GM15510 (cell line): ENCODE measurements at regions not wholly inside any gene's neighbourhood (a gene's known extent, or its start where the extent isn't known, plus 50 kb on each side); places are given as distances from the start of the nearest gene placed in this dataset.

Experiments used
- POLR2A ChIP-seq: IDR thresholded peaks from 3 replicates; pipeline ENCODE4 v1.6.1; 2011; ENCODE audit warnings: borderline replicate concordance; ENCODE audit not compliant: insufficient read length; ENCODE audit errors: extremely low read depth

DNA sequence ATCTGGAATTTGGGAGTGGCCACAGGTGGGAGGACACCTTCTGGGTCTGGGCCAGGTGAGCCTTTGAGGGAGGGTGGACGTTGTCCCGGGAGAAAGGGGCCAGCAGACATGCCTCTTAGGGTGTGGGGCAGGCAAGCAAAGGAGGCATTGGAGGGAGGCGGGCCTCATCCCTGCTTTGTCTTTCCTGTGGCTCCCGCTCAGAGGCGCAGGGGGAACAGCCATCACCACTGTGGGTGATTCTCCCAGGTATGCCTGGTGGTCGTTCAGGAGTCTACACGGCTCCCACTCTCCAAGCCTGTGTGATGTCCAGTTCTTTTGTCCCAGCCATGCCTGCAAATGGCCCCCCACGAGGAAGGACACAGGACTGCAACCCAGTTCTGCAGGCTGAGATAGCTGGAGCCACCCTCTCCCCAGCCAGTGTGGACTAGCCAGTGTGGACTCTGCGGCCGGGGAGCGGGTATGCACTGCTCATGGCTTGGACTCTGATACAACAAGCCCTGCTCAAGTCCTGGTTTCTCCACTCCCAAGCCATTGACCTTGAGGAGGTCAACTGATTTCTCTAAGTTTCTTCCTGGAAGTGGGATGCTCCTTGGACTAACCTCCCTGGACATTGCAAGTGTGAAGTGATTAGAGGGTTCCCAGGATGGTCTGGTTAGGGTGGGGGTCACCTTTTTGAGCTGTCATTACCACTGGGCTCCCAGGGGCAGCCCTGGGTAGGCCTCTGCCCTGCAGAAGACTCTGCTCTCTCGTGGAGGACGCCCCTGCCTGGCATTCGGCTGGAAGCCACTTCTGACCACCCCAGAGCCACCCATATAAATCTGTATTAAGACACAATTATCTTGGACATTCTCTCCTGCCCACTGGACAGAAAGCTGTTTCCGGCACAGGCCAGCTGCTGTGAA is 1151.2 kb downstream of the BRD1 start:
- TF ChIP-seq POLR2A = no peak

- TF ChIP-seq POLR2A = no peak
These were observed 1151.9 kb downstream of the BRD1 start for GRCh38 chr22:48675830-48676145.

DNA sequence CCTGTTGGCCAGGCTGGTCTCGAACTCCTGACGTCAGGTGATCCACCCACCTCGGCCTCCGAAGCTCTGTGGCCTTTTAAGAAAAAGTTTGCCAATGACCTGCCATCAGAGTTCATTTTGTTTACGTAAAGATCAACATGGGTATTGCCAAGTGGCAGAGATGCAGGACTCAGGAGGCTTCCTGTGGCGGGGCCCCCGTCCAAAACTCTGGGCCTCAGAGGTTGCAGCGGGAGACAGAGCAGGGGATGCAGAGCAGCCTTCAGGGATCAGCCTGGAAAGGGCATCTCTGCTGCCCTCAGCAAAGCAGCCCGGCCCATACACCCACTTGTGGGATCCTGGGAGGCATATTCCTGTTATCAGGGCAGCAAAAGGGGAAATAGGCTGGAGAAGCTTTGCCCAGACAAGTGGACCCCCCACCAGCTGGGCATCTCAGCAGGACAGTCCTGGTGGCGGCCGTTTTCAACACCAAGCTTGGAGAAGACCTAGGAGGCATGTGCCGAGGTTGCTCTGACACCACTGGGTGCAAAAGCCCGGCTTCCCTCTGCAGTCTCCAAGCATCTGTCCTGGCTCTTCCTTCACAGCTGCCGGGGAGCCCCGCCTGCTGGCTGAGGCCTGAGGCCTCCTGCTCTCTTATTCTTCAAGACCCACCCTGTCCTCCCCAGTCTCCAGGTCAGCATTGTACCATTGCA is 1152.4 kb downstream of the BRD1 start:
- TF ChIP-seq POLR2A = no peak

- no peak for TF ChIP-seq POLR2A
These were observed 1153.7 kb downstream of the BRD1 start for GRCh38 chr22:48673806-48674500.

DNA sequence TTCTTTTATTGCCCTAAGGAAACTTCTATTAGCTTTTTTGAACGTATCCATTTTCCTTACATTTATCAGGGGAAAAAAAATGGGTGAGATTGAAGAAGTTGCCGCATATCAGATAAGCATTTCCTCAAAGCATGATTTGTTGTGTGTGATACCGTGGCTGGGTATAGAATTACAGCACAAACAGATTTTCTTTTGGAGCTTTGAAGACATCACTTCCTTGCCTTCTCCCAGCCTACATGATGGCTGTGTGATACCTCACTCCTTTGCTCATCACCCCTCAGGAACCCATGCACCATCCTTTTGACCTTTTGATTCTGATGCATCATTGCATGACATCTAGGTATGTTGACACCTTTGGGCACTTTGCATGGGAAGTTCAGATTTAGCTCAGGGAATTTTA is 1155.3 kb downstream of the BRD1 start:
- TF ChIP-seq POLR2A = no peak

GRCh38 chr22:48670731-48671130 is 1156.9 kb downstream of the BRD1 start:
- TF ChIP-seq POLR2A = no peak

- TF ChIP-seq POLR2A = no peak
These were observed 1157.5 kb downstream of the BRD1 start for GRCh38 chr22:48669986-48670716.

- no peak for TF ChIP-seq POLR2A
These were observed 1158.4 kb downstream of the BRD1 start for GRCh38 chr22:48669226-48669625.

DNA sequence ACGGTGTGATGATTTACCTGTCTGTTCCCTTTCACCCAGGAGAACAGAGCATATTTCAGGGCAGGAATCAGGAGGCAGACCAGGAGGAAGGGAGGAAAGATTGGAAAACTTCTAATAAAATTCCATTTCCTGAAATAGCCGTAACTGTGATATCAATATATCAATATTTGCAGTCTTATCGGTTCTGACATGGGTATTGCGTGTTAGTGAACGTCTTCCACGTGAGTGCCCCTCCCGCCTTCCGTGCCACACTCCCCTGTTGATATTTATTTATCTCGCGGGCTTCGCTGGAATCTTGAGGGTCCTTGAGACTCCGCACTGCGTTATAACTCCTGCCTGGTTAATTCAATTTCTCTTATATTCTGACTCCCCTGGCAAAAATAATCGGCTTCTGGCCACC is 1160.4 kb downstream of the BRD1 start:
- no peak for TF ChIP-seq POLR2A

GRCh38 chr22:48666620-48667019 is 1161.1 kb downstream of the BRD1 start:
- TF ChIP-seq POLR2A = no peak

GRCh38 chr22:48665311-48665995 is 1162.2 kb downstream of the BRD1 start:
- no peak for TF ChIP-seq POLR2A

DNA sequence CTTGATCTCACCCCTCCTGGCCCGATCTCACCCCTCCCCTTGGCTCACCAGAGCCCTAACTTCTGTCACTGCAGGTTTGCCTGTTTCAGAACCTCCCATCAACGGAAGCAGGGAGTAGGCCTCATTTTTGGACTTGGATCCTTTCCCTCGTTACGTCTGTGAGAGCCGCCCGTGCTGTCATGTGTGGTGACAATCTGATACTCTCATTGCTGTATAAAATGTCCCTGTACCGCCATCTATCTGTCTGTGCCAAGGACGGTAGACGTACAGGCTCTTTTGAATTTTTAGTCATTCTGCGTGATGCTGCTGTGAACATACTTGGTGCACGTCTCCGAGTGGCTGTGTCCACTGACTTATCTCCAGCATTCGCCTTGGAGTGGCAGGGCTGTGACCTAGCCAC is 1163.1 kb downstream of the BRD1 start:
- no peak for TF ChIP-seq POLR2A

DNA sequence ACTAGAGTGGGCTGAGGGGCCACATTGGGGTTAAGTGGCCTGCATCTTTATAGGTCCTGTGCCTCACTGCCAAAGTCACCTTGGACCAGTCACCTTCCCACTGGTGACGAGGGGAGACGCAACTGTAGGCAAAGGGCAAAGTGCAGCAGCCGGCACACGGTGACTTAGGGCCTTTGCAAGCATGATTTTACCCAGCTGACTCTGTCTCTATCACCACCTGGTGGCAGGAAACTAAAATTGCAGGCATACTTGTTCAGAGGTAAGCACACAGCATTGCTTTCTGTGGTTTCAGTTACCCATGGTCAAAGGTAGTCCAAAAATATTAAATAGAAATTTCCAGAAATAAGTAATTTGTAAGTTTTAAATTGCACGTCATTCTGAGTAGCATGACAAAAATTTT is 1164.4 kb downstream of the BRD1 start:
- TF ChIP-seq POLR2A = no peak

GRCh38 chr22:48662476-48663135 is 1165.1 kb downstream of the BRD1 start:
- no peak for TF ChIP-seq POLR2A
